CD4-positive, alpha-beta T cell treated with Interferon alpha-2 for 1 hour (primary cell): ENCODE measurements at regions not wholly inside any gene's neighbourhood (a gene's known extent, or its start where the extent isn't known, plus 50 kb on each side); places are given as distances from the start of the nearest gene placed in this dataset.
"Not testable (repeated sequence)": the region's sequence is repeated elsewhere in the genome, so short reads cannot be mapped to it uniquely, and the experiment has no call there.

Source experiments
- DNase-seq, 2 donors: peaks; one replicate each; pipeline ENCODE4 v3.0.0-alpha.2; 2020 to 2022

DNA sequence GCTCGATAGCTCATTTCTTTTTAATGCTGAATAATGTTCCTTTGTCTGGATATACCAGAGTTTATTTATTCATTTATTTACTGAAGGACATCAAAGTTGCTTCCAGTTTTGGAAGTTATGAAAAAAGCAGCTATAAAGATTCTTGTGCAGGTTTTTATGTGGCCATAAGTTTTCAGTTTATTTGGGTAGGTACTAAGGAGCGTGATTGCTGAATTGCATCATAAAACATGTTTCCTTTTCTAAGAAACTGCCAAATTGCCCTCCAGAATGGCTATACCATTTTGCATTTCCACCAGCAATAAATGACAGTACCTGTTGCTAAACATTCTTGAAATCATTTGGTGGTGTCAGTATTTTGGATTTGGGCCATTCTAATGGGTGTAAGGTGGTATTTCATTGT lies 1067.7 kb upstream of the SPRY2 start:
- DNase-seq, result no peak

- DNase-seq, result no peak
Observed at GRCh38 chr13:81406639-81407292, 1065.8 kb upstream of the SPRY2 start.

DNA sequence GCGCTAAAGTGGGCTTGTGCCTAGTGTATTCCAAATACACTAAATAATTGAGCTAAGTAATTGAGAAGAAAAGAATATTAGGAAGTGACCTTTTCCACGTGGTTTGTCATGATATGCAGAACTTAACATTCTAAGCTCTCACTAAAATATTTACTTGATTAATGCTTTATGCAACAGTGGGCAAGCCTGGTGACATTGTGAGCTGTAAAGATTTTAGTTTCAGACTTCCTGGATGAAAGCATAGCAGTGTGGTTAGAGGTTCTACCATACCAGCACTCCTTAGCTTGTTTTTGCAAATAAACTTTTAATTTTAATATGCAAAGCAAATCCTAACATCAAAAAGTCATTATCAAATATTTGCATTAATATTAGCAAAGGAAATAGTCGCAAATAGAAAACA lies 1065.1 kb upstream of the SPRY2 start:
- DNase-seq, result no peak

DNA sequence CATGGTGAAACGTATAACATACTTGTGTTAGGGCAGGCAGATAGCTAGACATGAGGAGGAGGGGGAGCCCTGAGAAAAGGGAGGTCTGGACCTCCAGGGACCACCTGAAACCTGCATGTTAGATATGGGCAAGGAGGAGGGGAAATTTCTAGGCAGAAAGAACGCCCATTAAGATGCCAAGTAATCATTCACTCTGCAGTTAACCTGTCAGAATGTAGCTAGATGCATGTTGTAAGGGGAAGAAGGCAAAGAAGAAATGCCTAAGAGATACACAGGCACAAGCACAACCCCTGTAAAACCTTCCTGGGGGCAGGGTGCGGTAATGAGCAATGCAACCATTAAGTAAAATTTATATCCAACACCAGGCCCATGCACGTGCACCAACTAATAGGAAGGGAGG lies 1055.3 kb upstream of the SPRY2 start:
- DNase-seq, result no peak

- DNase-seq, result no peak
Observed at GRCh38 chr13:81395368-81395767, 1054.4 kb upstream of the SPRY2 start.

DNA sequence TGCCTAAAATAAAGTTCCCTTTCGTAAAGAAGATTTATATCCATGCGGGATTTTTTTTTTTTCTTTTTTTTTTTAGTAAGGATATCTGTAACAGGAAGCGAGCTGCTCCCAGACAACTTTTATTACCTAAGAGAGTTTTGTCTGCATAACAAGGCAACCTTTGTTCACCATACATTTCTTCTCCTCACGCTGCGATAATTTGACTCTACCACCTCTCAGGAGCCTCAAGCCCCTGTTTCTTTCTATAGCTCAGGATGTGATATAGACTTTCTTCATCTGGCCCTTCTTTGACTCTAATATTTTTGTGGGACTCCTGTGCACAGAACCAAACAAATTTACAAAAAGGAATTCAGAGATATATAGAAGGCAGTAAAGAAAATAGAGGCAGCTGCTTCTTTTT lies 1053.7 kb upstream of the SPRY2 start:
- no peak for DNase-seq

DNA sequence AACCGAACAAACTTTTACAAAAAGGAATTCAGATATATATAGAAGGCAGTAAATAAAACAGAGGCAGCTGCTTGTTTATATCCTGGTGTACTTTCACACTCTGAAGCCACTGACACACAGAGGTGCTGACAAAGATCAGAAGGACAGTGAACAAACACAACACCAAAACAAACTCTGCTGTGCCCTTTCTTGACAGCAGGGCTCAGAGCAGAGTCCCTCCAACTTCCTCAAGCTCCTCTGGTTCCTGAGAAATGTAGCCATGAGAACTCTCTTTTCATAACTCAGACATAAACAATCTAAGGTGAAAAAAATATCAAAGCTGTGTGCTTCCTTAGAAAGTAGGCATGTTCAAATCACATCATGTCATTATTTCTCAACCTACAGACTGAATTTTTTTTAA lies 1052.8 kb upstream of the SPRY2 start:
- DNase-seq, result no peak

GRCh38 chr13:81393110-81393509 lies 1052.2 kb upstream of the SPRY2 start:
- no peak for DNase-seq

- DNase-seq, result no peak
Observed at GRCh38 chr13:81388400-81388799, 1047.5 kb upstream of the SPRY2 start.

GRCh38 chr13:81383444-81383843 lies 1042.5 kb upstream of the SPRY2 start:
- DNase-seq, result no peak

DNA sequence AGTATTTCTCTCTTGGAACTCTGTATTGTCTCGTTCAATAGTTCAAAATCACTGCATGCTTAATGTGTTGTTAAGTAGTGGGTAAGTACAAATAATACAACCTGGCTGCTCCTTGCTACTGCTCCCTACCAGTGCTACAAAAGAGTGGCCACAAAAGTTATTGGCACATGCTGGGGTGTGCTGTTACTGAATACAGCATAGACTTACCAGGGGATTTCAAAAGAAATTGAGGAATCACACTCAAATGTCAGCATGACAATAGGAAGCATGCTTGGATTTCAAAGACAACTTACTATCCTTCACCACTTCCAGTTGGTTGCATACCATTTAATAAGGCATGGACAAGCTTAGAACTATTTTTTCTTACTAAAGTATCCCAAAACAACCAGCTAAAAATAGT lies 1041.3 kb upstream of the SPRY2 start:
- no peak for DNase-seq

GRCh38 chr13:81381560-81381959 lies 1040.6 kb upstream of the SPRY2 start:
- DNase-seq, result no peak

DNA sequence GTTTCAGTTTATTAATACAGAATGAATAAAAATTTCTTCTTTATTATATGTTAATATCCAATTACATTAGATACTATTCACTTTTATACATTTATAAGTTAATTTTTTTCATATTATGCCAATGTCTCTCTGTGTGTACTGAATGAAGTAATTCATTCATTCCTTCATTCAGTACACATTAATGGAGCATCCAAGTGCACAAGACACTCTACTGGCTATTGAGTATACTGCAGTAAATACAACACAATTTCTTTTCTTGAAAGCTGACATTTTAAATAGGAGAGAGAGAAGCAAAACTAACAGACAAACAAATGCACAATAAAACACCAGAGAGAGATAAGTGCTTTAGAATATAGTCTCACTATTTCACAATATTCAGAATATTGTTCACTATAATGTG lies 1038.3 kb upstream of the SPRY2 start:
- no peak for DNase-seq

DNA sequence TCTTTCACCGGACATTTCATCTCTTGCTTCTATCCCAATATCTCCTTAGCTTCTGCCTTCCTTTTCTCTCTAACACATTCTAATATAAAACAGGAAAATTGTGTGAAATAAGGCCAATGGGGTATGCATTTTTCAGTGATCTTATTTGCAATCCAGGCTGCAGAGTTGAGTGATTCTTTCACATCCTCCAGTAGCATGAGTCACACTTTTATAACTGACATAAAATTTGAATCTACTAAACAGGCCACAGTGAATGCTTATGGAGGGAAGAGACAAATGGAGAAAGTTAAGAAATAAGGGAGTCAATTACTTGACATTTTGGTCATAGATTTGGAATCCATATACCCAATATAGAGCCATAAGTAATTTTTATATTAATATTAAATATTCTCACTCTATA lies 1037.0 kb upstream of the SPRY2 start:
- DNase-seq, result no peak

GRCh38 chr13:81375709-81376108 lies 1034.8 kb upstream of the SPRY2 start:
- no peak for DNase-seq

- DNase-seq, result not testable (repeated sequence)
Observed at GRCh38 chr13:81362711-81363110, 1021.8 kb upstream of the SPRY2 start.

- no peak for DNase-seq
Observed at GRCh38 chr13:81350056-81350455, 1009.1 kb upstream of the SPRY2 start.

GRCh38 chr13:81340118-81341069 lies 999.5 kb upstream of the SPRY2 start:
- DNase-seq, result not testable (repeated sequence)

GRCh38 chr13:81339666-81340065 lies 998.7 kb upstream of the SPRY2 start:
- DNase-seq, result not testable (repeated sequence)

DNA sequence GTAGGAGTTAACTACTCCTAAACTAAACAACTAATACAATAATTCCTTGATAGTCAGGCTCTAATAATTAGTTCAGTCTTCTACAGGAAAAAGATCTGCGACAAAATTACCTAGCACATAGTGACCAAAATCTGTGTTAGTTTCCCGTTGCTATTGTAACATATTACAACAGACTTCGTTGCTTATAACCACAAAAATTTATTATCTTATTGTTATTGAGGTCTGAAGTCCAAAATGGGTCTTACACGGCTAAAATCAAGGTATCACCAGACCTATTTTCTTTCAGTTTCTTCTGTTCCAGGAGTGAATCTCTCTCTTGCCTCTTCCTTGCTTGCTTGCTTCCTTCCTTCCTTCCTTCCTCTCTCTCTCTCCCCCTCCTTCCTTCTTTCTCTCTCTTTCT lies 993.6 kb upstream of the SPRY2 start:
- no peak for DNase-seq

GRCh38 chr13:81326913-81327312 lies 986.0 kb upstream of the SPRY2 start:
- DNase-seq, result no peak

DNA sequence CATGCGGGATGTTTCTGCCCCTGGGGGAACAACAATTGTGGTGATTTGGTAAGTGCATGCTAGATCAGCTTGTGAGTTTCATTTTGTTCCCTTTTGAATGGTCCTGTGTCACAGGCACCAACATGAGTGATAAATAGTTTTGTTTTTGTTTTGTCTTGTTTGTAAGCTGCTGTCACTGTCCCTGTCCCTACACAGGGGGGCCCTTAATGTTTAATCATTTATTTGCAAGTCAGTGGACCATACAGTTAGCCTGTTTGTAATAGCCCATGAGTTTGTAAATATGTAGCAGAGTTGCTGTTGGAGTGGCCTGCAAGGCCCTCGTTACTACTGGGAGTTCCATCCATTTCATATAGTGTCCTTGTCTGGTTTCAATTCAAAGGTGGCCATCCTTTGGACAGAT lies 979.6 kb upstream of the SPRY2 start:
- no peak for DNase-seq

- no peak for DNase-seq
Observed at GRCh38 chr13:81319351-81319750, 978.4 kb upstream of the SPRY2 start.
